ENCODE measurements at regions not wholly inside any gene's neighbourhood (a gene's known extent, or its start where the extent isn't known, plus 50 kb on each side); places are given as distances from the start of the nearest gene placed in this dataset.
"Not testable (repeated sequence)": the region's sequence is repeated elsewhere in the genome, so short reads cannot be mapped to it uniquely, and the experiment has no call there.

DNA sequence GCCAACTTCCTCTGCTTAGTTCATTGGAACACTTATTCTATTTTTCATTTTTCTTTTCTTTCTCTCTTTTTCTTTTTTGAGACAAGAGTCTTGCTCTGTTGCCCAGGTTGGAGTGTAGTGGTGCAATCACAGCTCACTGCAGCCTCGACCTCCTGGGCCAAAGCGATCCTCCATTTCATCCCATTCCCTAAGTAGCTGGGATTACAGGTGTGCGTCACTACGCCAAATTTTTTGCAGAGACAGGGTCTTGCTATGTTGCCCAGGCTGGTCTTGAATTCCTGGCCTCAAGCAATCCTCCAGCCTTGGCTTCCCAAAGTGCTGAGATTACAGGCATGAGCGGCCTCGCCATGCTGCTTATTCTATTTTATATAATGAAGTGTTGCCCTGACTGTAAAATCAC lies 336.4 kb upstream of the TNRC6C start:
- H3K27ac ChIP-seq (ENCODE audit: low read depth, low read length); H3K4me3 ChIP-seq (ENCODE audit: low read length); intact Hi-C loops (cut with micrococcal nuclease); H3K36me3 Mint-ChIP-seq; H3K4me3 Mint-ChIP-seq; H3K4me1 ChIP-seq (ENCODE audit: control insufficient read depth in 2 of 2, insufficient read depth in 2 of 2, low read length in 2 of 2); H3K36me3 ChIP-seq (ENCODE audit: control insufficient read depth in 2 of 3, insufficient read depth in 3 of 3, low read length in 3 of 3); H3K27me3 ChIP-seq (ENCODE audit: control insufficient read depth in 2 of 2, insufficient read depth in 2 of 2, low read length in 2 of 2); DNase-seq; H3K9me3 ChIP-seq (ENCODE audit: control insufficient read depth in 2 of 3, low read length in 3 of 3); ATAC-seq; POLR2A ChIA-PET; H3K27ac Mint-ChIP-seq: not testable (repeated sequence)
- peaks cover 10 to 22% (median 13%) of the 10 kb centered on the region in 7 donors for H3K4me1 Mint-ChIP-seq
- CTCF ChIA-PET, result interaction anchor here (1.4 kb wide), 1 partner anchor 392 kb away, joined by 3 read pairs; no protein-coding TSS in a partner anchor
- peaks cover 0 to 22% (median 0%) of the 10 kb centered on the region in 5 donors for H3K27me3 Mint-ChIP-seq
- H3K9me3 Mint-ChIP-seq, result peaks cover 0 to 20% (median 5%) of the 10 kb centered on the region in 11 donors

DNA sequence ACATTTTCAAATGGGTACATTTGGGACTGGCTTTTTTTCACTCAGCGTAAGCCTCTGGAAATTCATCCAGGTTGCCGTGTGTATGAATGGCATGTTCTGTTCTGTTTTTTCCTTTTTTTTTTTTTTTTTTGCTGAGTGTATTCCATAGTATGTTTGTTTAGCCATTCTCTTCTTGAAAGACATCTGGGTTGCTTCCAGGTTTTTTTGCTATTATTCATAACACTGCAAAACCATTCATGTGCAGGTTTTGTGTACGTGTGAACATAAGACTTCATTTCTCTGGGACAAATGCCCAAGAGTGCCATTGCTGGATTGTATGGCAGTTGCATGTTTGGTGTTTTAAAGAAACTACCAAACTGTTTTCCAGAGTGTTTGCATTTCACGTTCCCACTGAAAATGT lies 335.9 kb upstream of the TNRC6C start:
- DNase-seq, result no peak
- H3K4me1 Mint-ChIP-seq, result peaks cover 10 to 21% (median 13%) of the 10 kb centered on the region in 7 donors
- no peaks in the 10 kb centered on the region for H3K36me3 ChIP-seq (ENCODE audit: control insufficient read depth in 2 of 3, insufficient read depth in 3 of 3, low read length in 3 of 3)
- peaks cover 0 to 5% (median 0%) of the 10 kb centered on the region in 3 experiments for H3K9me3 ChIP-seq (ENCODE audit: control insufficient read depth in 2 of 3, low read length in 3 of 3)
- no peak overlapping the region for H3K4me3 ChIP-seq (ENCODE audit: low read length)
- POLR2A ChIA-PET, result no interaction called here
- H3K27me3 ChIP-seq (ENCODE audit: control insufficient read depth in 2 of 2, insufficient read depth in 2 of 2, low read length in 2 of 2), result no peaks in the 10 kb centered on the region
- intact Hi-C loops (cut with micrococcal nuclease), result no loop called here
- CTCF ChIA-PET, result no interaction called here
- H3K9me3 Mint-ChIP-seq, result peaks cover under 1 to 24% (median 9%) of the 10 kb centered on the region in 11 donors
- H3K4me1 ChIP-seq (ENCODE audit: control insufficient read depth in 2 of 2, insufficient read depth in 2 of 2, low read length in 2 of 2), result peaks cover 3 to 7% of the 10 kb centered on the region in 2 donors
- no peak overlapping the region for H3K4me3 Mint-ChIP-seq
- peaks cover 0 to 25% (median 0%) of the 10 kb centered on the region in 5 donors for H3K27me3 Mint-ChIP-seq
- ATAC-seq, result no peak
- H3K27ac ChIP-seq (ENCODE audit: low read depth, low read length), result no peak overlapping the region
- H3K36me3 Mint-ChIP-seq, result peaks cover 0 to 7% (median 4%) of the 10 kb centered on the region in 5 donors
- H3K27ac Mint-ChIP-seq, result no peak overlapping the region

- CTCF ChIA-PET; H3K4me3 Mint-ChIP-seq; intact Hi-C loops (cut with micrococcal nuclease); H3K27me3 ChIP-seq (ENCODE audit: control insufficient read depth in 2 of 2, insufficient read depth in 2 of 2, low read length in 2 of 2); H3K9me3 ChIP-seq (ENCODE audit: control insufficient read depth in 2 of 3, low read length in 3 of 3); ATAC-seq; H3K27ac ChIP-seq (ENCODE audit: low read depth, low read length); H3K27ac Mint-ChIP-seq; POLR2A ChIA-PET; H3K36me3 ChIP-seq (ENCODE audit: control insufficient read depth in 2 of 3, insufficient read depth in 3 of 3, low read length in 3 of 3); DNase-seq; H3K4me1 ChIP-seq (ENCODE audit: control insufficient read depth in 2 of 2, insufficient read depth in 2 of 2, low read length in 2 of 2); H3K4me3 ChIP-seq (ENCODE audit: low read length): not testable (repeated sequence)
- peaks cover 6 to 15% (median 8%) of the 10 kb centered on the region in 7 donors for H3K4me1 Mint-ChIP-seq
- H3K27me3 Mint-ChIP-seq, result peaks cover 0 to 28% (median 0%) of the 10 kb centered on the region in 5 donors
- H3K36me3 Mint-ChIP-seq, result peaks cover 0 to 12% (median 4%) of the 10 kb centered on the region in 5 donors
- H3K9me3 Mint-ChIP-seq, result peaks cover 5 to 27% (median 15%) of the 10 kb centered on the region in 11 donors
Measured at GRCh38 chr17:77623321-77623720, 335.2 kb upstream of the TNRC6C start.

GRCh38 chr17:77628035-77628434 lies 330.5 kb upstream of the TNRC6C start:
- CTCF ChIA-PET, result no interaction called here
- intact Hi-C loops (cut with micrococcal nuclease), result no loop called here

DNA sequence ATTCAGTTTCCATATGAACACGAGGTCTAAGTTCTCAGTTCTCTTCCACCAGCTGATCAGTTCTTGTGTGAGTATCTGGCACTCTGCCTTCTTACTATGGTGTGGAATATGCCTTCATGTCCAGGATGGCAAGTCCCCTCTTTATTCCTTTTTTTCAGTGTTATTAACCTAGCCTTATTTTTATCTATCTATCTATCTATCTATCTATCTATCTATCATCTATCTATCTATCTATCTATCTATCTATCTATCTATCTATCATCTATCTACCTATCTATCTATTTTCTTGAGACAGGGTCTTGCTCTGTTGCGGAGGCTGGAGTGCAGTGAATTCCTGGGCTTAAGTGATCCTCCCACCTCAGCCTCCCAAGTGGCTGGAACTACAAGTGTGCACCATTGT lies 329.2 kb upstream of the TNRC6C start:
- H3K4me3 ChIP-seq (ENCODE audit: low read length); H3K4me1 ChIP-seq (ENCODE audit: control insufficient read depth in 2 of 2, insufficient read depth in 2 of 2, low read length in 2 of 2); H3K27ac Mint-ChIP-seq; ATAC-seq; H3K9me3 ChIP-seq (ENCODE audit: control insufficient read depth in 2 of 3, low read length in 3 of 3); H3K36me3 ChIP-seq (ENCODE audit: control insufficient read depth in 2 of 3, insufficient read depth in 3 of 3, low read length in 3 of 3); DNase-seq; H3K27ac ChIP-seq (ENCODE audit: low read depth, low read length); intact Hi-C loops (cut with micrococcal nuclease); H3K4me1 Mint-ChIP-seq; H3K27me3 ChIP-seq (ENCODE audit: control insufficient read depth in 2 of 2, insufficient read depth in 2 of 2, low read length in 2 of 2); CTCF ChIA-PET; H3K4me3 Mint-ChIP-seq: not testable (repeated sequence)
- Mint-ChIP-seq H3K27me3 (peaks cover 0 to 28% (median 4%) of the 10 kb centered on the region in 5 donors), H3K36me3 (peaks cover 0 to 12% (median 0%) of the 10 kb centered on the region in 5 donors), H3K9me3 (peaks cover 5 to 21% (median 13%) of the 10 kb centered on the region in 11 donors)
- POLR2A ChIA-PET, result interaction anchor here (0.7 kb wide), 1 partner anchor 1059 kb away, joined by 5 read pairs; no protein-coding TSS in a partner anchor

More at GRCh38 chr17:77628035-77628434, 330.5 kb upstream of the TNRC6C start:
- H3K9me3 Mint-ChIP-seq, result peaks cover 5 to 21% (median 13%) of the 10 kb centered on the region in 11 donors
- DNase-seq (no peak), ATAC-seq (no peak)
- H3K4me1 Mint-ChIP-seq, result peaks cover 0 to 2% (median 0%) of the 10 kb centered on the region in 7 donors
- no peak overlapping the region for H3K27ac Mint-ChIP-seq
- H3K27me3 ChIP-seq (ENCODE audit: control insufficient read depth in 2 of 2, insufficient read depth in 2 of 2, low read length in 2 of 2), result no peaks in the 10 kb centered on the region
- POLR2A ChIA-PET, result no interaction called here
- H3K4me3 ChIP-seq (ENCODE audit: low read length), result no peak overlapping the region
- no peaks in the 10 kb centered on the region for H3K4me1 ChIP-seq (ENCODE audit: control insufficient read depth in 2 of 2, insufficient read depth in 2 of 2, low read length in 2 of 2)
- peaks cover 0 to 28% (median 4%) of the 10 kb centered on the region in 5 donors for H3K27me3 Mint-ChIP-seq
- H3K9me3 ChIP-seq (ENCODE audit: control insufficient read depth in 2 of 3, low read length in 3 of 3), result no peaks in the 10 kb centered on the region
- no peak overlapping the region for H3K27ac ChIP-seq (ENCODE audit: low read depth, low read length)
- no peaks in the 10 kb centered on the region for H3K36me3 ChIP-seq (ENCODE audit: control insufficient read depth in 2 of 3, insufficient read depth in 3 of 3, low read length in 3 of 3)
- no peak overlapping the region for H3K4me3 Mint-ChIP-seq
- peaks cover 0 to 12% (median 0%) of the 10 kb centered on the region in 5 donors for H3K36me3 Mint-ChIP-seq

GRCh38 chr17:77631307-77631706 lies 327.2 kb upstream of the TNRC6C start:
- Histone ChIP-seq H3K9me3 (ENCODE audit: control insufficient read depth in 2 of 3, low read length in 3 of 3) (no peaks in the 10 kb centered on the region), H3K4me3 (ENCODE audit: low read length) (no peak overlapping the region), H3K27ac (ENCODE audit: low read depth, low read length) (no peak overlapping the region), H3K36me3 (ENCODE audit: control insufficient read depth in 2 of 3, insufficient read depth in 3 of 3, low read length in 3 of 3) (no peaks in the 10 kb centered on the region), H3K27me3 (ENCODE audit: control insufficient read depth in 2 of 2, insufficient read depth in 2 of 2, low read length in 2 of 2) (no peaks in the 10 kb centered on the region), H3K4me1 (ENCODE audit: control insufficient read depth in 2 of 2, insufficient read depth in 2 of 2, low read length in 2 of 2) (no peaks in the 10 kb centered on the region)
- ChIA-PET POLR2A (no interaction called here), CTCF (no interaction called here)
- Mint-ChIP-seq H3K4me3 (no peak overlapping the region), H3K4me1 (peaks cover 0 to 15% (median 3%) of the 10 kb centered on the region in 7 donors), H3K9me3 (peaks cover 5 to 15% (median 13%) of the 10 kb centered on the region in 11 donors), H3K36me3 (peaks cover 0 to 12% (median 0%) of the 10 kb centered on the region in 5 donors), H3K27ac (peak overlapping the region in 1 of 9 donors; percentile 17), H3K27me3 (peaks cover 0 to 17% (median 4%) of the 10 kb centered on the region in 5 donors)
- ATAC-seq (no peak), DNase-seq (no peak)
- intact Hi-C loops (cut with micrococcal nuclease), result loop anchor here in 1 of 2 donors (5.0 kb wide), 1 partner anchor 36 kb away; no protein-coding TSS in a partner anchor

DNA sequence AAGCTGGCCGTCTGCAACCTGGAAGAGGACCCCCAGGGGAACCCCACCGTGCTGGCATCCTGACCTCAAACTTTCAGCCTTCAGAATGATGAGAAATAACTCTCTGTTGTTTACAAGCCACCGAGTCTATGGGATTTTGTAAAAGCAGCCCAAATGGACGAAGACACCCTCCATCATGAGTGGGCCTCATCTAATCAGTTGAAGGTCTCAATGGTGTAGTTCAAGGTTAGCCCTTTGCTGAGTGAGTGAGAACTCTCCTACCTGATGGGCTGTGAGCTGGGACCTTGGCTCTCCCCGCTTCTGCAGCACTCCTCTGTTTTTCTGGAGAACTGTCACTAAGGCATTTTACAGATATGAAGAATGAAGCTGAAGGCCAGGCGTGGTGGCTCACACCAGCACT lies 325.9 kb upstream of the TNRC6C start:
- Mint-ChIP-seq H3K9me3 (peaks cover 3 to 8% (median 5%) of the 10 kb centered on the region in 11 donors), H3K27ac (no peak overlapping the region)
- CTCF ChIA-PET, result no interaction called here

More for the DNA sequence above, 325.9 kb upstream of the TNRC6C start:
- Histone ChIP-seq H3K4me1 (ENCODE audit: control insufficient read depth in 2 of 2, insufficient read depth in 2 of 2, low read length in 2 of 2) (no peaks in the 10 kb centered on the region), H3K4me3 (ENCODE audit: low read length) (no peak overlapping the region), H3K27ac (ENCODE audit: low read depth, low read length) (no peak overlapping the region), H3K36me3 (ENCODE audit: control insufficient read depth in 2 of 3, insufficient read depth in 3 of 3, low read length in 3 of 3) (no peaks in the 10 kb centered on the region), H3K9me3 (ENCODE audit: control insufficient read depth in 2 of 3, low read length in 3 of 3) (no peaks in the 10 kb centered on the region), H3K27me3 (ENCODE audit: control insufficient read depth in 2 of 2, insufficient read depth in 2 of 2, low read length in 2 of 2) (no peaks in the 10 kb centered on the region)
- ATAC-seq (no peak), DNase-seq (no peak)
- peaks cover 0 to 15% (median 3%) of the 10 kb centered on the region in 7 donors for H3K4me1 Mint-ChIP-seq
- intact Hi-C loops (cut with micrococcal nuclease), result loop anchor here in 1 of 2 donors (5.0 kb wide), 1 partner anchor 35 kb away; no protein-coding TSS in a partner anchor
- H3K36me3 Mint-ChIP-seq, result peaks cover 0 to 5% (median 0%) of the 10 kb centered on the region in 5 donors
- peaks cover 0 to 7% (median 4%) of the 10 kb centered on the region in 5 donors for H3K27me3 Mint-ChIP-seq
- no peak overlapping the region for H3K4me3 Mint-ChIP-seq
- POLR2A ChIA-PET, result no interaction called here
